Lower lobe of right lung (tissue), 2 donors: ENCODE measurements at regions not wholly inside any gene's neighbourhood (a gene's known extent, or its start where the extent isn't known, plus 50 kb on each side); places are given as distances from the start of the nearest gene placed in this dataset.

Experiments used
- ATAC-seq, 2 donors: fragments of 200-7000 bp; cut with Tn5 transposase; one replicate each; pipeline ENCODE4 v1.9.1; 2020 to 2022; ENCODE audit warnings: mild to moderate bottlenecking in 2 of 2, moderate library complexity in 2 of 2
- DNase-seq: peaks from one replicate; pipeline ENCODE4 v3.0.0-alpha.2; 2020
- H3K27ac ChIP-seq: fragments of 200-600 bp; one replicate; pipeline ENCODE4 v1.8.0; 2022
- H3K27me3 ChIP-seq: fragments of 200-600 bp; one replicate; pipeline ENCODE4 v1.8.0; 2022; ENCODE audit warnings: low read depth
- H3K36me3 ChIP-seq: fragments of 200-600 bp; one replicate; pipeline ENCODE4 v1.8.0; 2022; ENCODE audit warnings: mild to moderate bottlenecking
- H3K4me1 ChIP-seq: fragments of 200-600 bp; one replicate; pipeline ENCODE4 v1.8.0; 2022
- H3K4me3 ChIP-seq: fragments of 200-600 bp; one replicate; pipeline ENCODE4 v1.8.0; 2022; ENCODE audit warnings: mild to moderate bottlenecking
- H3K9me3 ChIP-seq: fragments of 200-600 bp; one replicate; pipeline ENCODE4 v1.8.0; 2022
- CTCF ChIP-seq: fragments of 200-600 bp; IDR thresholded peaks from one replicate; pipeline ENCODE4 v1.8.0; 2022; ENCODE audit warnings: antibody characterized with exemption, mild to moderate bottlenecking
- intact Hi-C: fragments of 100-400 bp; cut with DNase I; formaldehyde crosslinking; loops from one replicate; pipeline ENCODE4 v1.11.0; 2022
- donor health status: DM: no; HTN: yes; CAD: no; lungs with severe emphysema.

GRCh38 chr3:80158332-80158731 is 390.5 kb upstream of the ROBO1 start:
- Histone ChIP-seq H3K9me3 (no peaks in the 10 kb centered on the region), H3K4me1 (no peaks in the 10 kb centered on the region), H3K36me3 (no peaks in the 10 kb centered on the region), H3K27me3 (no peaks in the 10 kb centered on the region), H3K27ac (no peak overlapping the region), H3K4me3 (no peak overlapping the region)
- ATAC-seq (no peak), DNase-seq (no peak)
- no peak for TF ChIP-seq CTCF
- intact Hi-C loops, result no loop called here

GRCh38 chr3:80157546-80157945 is 389.7 kb upstream of the ROBO1 start:
- Histone ChIP-seq H3K36me3 (no peaks in the 10 kb centered on the region), H3K27me3 (no peaks in the 10 kb centered on the region), H3K9me3 (no peaks in the 10 kb centered on the region), H3K4me3 (no peak overlapping the region), H3K4me1 (no peaks in the 10 kb centered on the region), H3K27ac (no peak overlapping the region)
- intact Hi-C loops, result no loop called here
- no peak for TF ChIP-seq CTCF
- no peak for DNase-seq
- no peak for ATAC-seq

GRCh38 chr3:80152692-80153091 is 384.9 kb upstream of the ROBO1 start:
- Histone ChIP-seq H3K27ac (no peak overlapping the region), H3K36me3 (no peaks in the 10 kb centered on the region), H3K4me1 (no peaks in the 10 kb centered on the region), H3K9me3 (no peaks in the 10 kb centered on the region), H3K4me3 (no peak overlapping the region), H3K27me3 (no peaks in the 10 kb centered on the region)
- no peak for TF ChIP-seq CTCF
- DNase-seq (no peak), ATAC-seq (no peak)
- intact Hi-C loops, result no loop called here

- TF ChIP-seq CTCF, result no peak
Observed at GRCh38 chr3:80142714-80143113, 374.9 kb upstream of the ROBO1 start.

GRCh38 chr3:80141557-80141956 is 373.8 kb upstream of the ROBO1 start:
- no peaks in the 10 kb centered on the region for H3K27me3 ChIP-seq
- DNase-seq, result no peak
- intact Hi-C loops, result no loop called here
- H3K36me3 ChIP-seq, result no peaks in the 10 kb centered on the region
- no peak for TF ChIP-seq CTCF
- no peak overlapping the region for H3K27ac ChIP-seq
- no peak for ATAC-seq
- no peaks in the 10 kb centered on the region for H3K9me3 ChIP-seq
- H3K4me3 ChIP-seq, result no peak overlapping the region
- no peaks in the 10 kb centered on the region for H3K4me1 ChIP-seq

More at GRCh38 chr3:80142714-80143113, 374.9 kb upstream of the ROBO1 start:
- Histone ChIP-seq H3K4me3 (no peak overlapping the region), H3K27ac (no peak overlapping the region), H3K4me1 (no peaks in the 10 kb centered on the region), H3K36me3 (no peaks in the 10 kb centered on the region), H3K27me3 (no peaks in the 10 kb centered on the region), H3K9me3 (peaks cover 3% of the 10 kb centered on the region)
- intact Hi-C loops, result no loop called here
- no peak for DNase-seq
- ATAC-seq, result no peak

- Histone ChIP-seq H3K4me1 (no peaks in the 10 kb centered on the region), H3K9me3 (no peaks in the 10 kb centered on the region), H3K36me3 (no peaks in the 10 kb centered on the region), H3K27ac (no peak overlapping the region), H3K4me3 (no peak overlapping the region), H3K27me3 (no peaks in the 10 kb centered on the region)
- intact Hi-C loops, result no loop called here
- DNase-seq (no peak), ATAC-seq (no peak)
- TF ChIP-seq CTCF, result no peak
Observed at GRCh38 chr3:80116281-80116680, 348.5 kb upstream of the ROBO1 start.
